A549 (cell line): ENCODE measurements at regions not wholly inside any gene's neighbourhood (a gene's known extent, or its start where the extent isn't known, plus 50 kb on each side); places are given as distances from the start of the nearest gene placed in this dataset.

Experiments used
- ATAC-seq, 2 experiments: fragments of 200-7000 bp in 1 of 2; fragments of >200 bp in 1 of 2; cut with Nextera tagmentation in 1 of 2; cut with Tn5 transposase in 1 of 2; 3 replicates each; pipeline versions ENCODE4 v1.8.0 to v1.9.1; 2018 to 2020; ENCODE audit warnings: mild to moderate bottlenecking in 1 of 2, moderate library complexity in 1 of 2
- CTCF ChIA-PET: fragments of 300-600 bp; sonication (Branson Sonifier 250); formaldehyde crosslinking; extraction: SDS; loops from one replicate; lab custom pipeline; 2021; ENCODE audit warnings: antibody characterized with exemption, inconsistent platforms; lab: Yijun Ruan, JAX
- POLR2A ChIA-PET: fragments of 350-600 bp; formaldehyde crosslinking; extraction: SDS; loops from one replicate; lab custom pipeline; 2021; ENCODE audit warnings: antibody characterized with exemption, inconsistent platforms; lab: Yijun Ruan, JAX
- DNase-seq, 2 experiments: peaks; one replicate each; pipeline versions ENCODE4 v3.0.0 to v3.0.0-alpha.2; 2011 to 2016; ENCODE audit warnings: low read depth in 1 of 2, low spot score in 1 of 2
- FAIRE-seq: peaks from 2 replicates; lab custom pipeline; 2011; peaks lifted over from hg19 to GRCh38; lab: Jason Lieb, UNC
- H3K27ac ChIP-seq, 2 experiments: fragments of >200 bp; sonication (Bioruptor Twin); formaldehyde crosslinking; 3 replicates each; pipeline ENCODE4 v1.5.1; 2016 to 2017
- H3K4me1 ChIP-seq: fragments of >200 bp; sonication (Bioruptor Twin); formaldehyde crosslinking; 3 replicates; pipeline ENCODE4 v1.6.1; 2016
- H3K4me2 ChIP-seq: fragments of >200 bp; sonication (Bioruptor Twin); formaldehyde crosslinking; 3 replicates; pipeline ENCODE4 v1.6.1; 2016
- H3K4me3 ChIP-seq: fragments of >200 bp; sonication (Bioruptor Twin); formaldehyde crosslinking; 3 replicates; pipeline ENCODE4 v1.5.1; 2016
- H3K9me3 ChIP-seq: fragments of >200 bp; sonication (Bioruptor Twin); formaldehyde crosslinking; 3 replicates; pipeline ENCODE4 v1.6.1; 2016
- ATOH8 ChIP-seq: fragments of 250-450 bp; sonication (Bioruptor Pico); IDR thresholded peaks from 2 replicates; pipeline ENCODE4 v1.5.0; 2020; ENCODE audit warnings: low read depth, mild to moderate bottlenecking, moderate library complexity
- BCL3 ChIP-seq: fragments of >200 bp; sonication (Bioruptor Twin); formaldehyde crosslinking; IDR thresholded peaks from 3 replicates; pipeline ENCODE4 v1.6.1; 2016
- CBX8 ChIP-seq: fragments of 200-600 bp; sonication (generic); IDR thresholded peaks from 2 replicates; pipeline ENCODE4 v1.6.1; 2016
- CHD2 ChIP-seq: fragments of 150-350 bp; IDR thresholded peaks from 2 replicates; pipeline ENCODE4 v1.6.1; 2014; ENCODE audit warnings: low read length; ENCODE audit not compliant: partially characterized antibody
- EHF ChIP-seq: fragments of 250-450 bp; sonication (Bioruptor Pico); IDR thresholded peaks from 2 replicates; pipeline ENCODE4 v1.5.0; 2020; ENCODE audit warnings: mild to moderate bottlenecking
- EHMT2 ChIP-seq: fragments of 200-600 bp; sonication (generic); IDR thresholded peaks from 2 replicates; pipeline ENCODE4 v1.6.1; 2016; ENCODE audit warnings: antibody characterized with exemption, low read depth, mild to moderate bottlenecking, moderate library complexity
- ESRRA ChIP-seq: fragments of 150-350 bp; IDR thresholded peaks from 2 replicates; pipeline ENCODE4 v1.6.1; 2014; ENCODE audit warnings: mild to moderate bottlenecking, low read length, borderline replicate concordance
- GATA3 ChIP-seq: IDR thresholded peaks from 2 replicates; pipeline ENCODE4 v1.6.1; 2012; ENCODE audit warnings: borderline replicate concordance
- HOXB13 ChIP-seq: fragments of 250-450 bp; sonication (Bioruptor Pico); IDR thresholded peaks from 2 replicates; pipeline ENCODE4 v1.5.0; 2020; ENCODE audit warnings: low read depth, mild to moderate bottlenecking, moderate library complexity
- HOXB5 ChIP-seq: fragments of 250-450 bp; sonication (Bioruptor Pico); IDR thresholded peaks from 2 replicates; pipeline ENCODE4 v1.5.0; 2020; ENCODE audit warnings: mild to moderate bottlenecking, moderate library complexity
- MAFK ChIP-seq: fragments of 450-650 bp; IDR thresholded peaks from 2 replicates; pipeline ENCODE4 v1.6.1; 2014; ENCODE audit not compliant: partially characterized antibody
- MAZ ChIP-seq: fragments of 150-350 bp; IDR thresholded peaks from 2 replicates; pipeline ENCODE4 v1.6.1; 2014; ENCODE audit warnings: antibody characterized with exemption, low read depth, low read length, borderline replicate concordance
- NFE2L2 ChIP-seq: fragments of 150-350 bp; conservative IDR thresholded peaks from 2 replicates; pipeline ENCODE4 v1.6.1; 2014; ENCODE audit warnings: low read length
- NPAS2 ChIP-seq: fragments of 250-450 bp; sonication (Bioruptor Pico); IDR thresholded peaks from 2 replicates; pipeline ENCODE4 v1.8.0; 2022; ENCODE audit warnings: mild to moderate bottlenecking, moderate library complexity, borderline replicate concordance
- PBX3 ChIP-seq: IDR thresholded peaks from 2 replicates; pipeline ENCODE4 v1.6.1; 2012
- SMC3 ChIP-seq: fragments of >200 bp; sonication (Bioruptor Twin); formaldehyde crosslinking; IDR thresholded peaks from 3 replicates; pipeline ENCODE4 v1.6.1; 2018; ENCODE audit warnings: inconsistent platforms
- TP53 ChIP-seq: fragments of 250-450 bp; sonication (Bioruptor Pico); IDR thresholded peaks from 2 replicates; pipeline ENCODE4 v1.5.0; 2021; ENCODE audit warnings: mild to moderate bottlenecking, moderate library complexity
- ZC3H11A ChIP-seq: fragments of 450-650 bp; IDR thresholded peaks from 2 replicates; pipeline ENCODE4 v1.6.1; 2014; ENCODE audit warnings: antibody characterized with exemption, mild to moderate bottlenecking
- ZNF302 ChIP-seq: fragments of 250-450 bp; sonication (Bioruptor Pico); IDR thresholded peaks from 2 replicates; pipeline ENCODE4 v1.9.0; 2021; ENCODE audit warnings: inconsistent platforms, mild to moderate bottlenecking, moderate library complexity
- WGBS: methylation state at CpG from one replicate; pipeline ENCODE4 v1.1.6; 2017; ENCODE audit errors: missing lambda C conversion rate; 5-methylcytosine and 5-hydroxymethylcytosine counted together

- TF ChIP-seq PBX3, result no peak
- no peak for TF ChIP-seq EHF (CRISPR knock-in tag)
- no peak for TF ChIP-seq EHMT2
Observed at GRCh38 chr2:62595474-62595873, 89.5 kb upstream of the TMEM17 start (continued).

- CTCF ChIA-PET, result interaction anchor here (1.6 kb wide), 1 partner anchor 8 kb away, joined by 8 read pairs; no protein-coding TSS in a partner anchor
- H3K4me1 ChIP-seq, result 0 out of 3 replicates have a peak, but pooled peaks cover 13% of the 10 kb centered on the region
- WGBS, result 90% methylated on average over 3 of the region's 3 CpGs
Observed at GRCh38 chr2:62593825-62594224, 87.8 kb upstream of the TMEM17 start.

GRCh38 chr2:62591491-62591890 is 85.5 kb upstream of the TMEM17 start:
- 30% methylated on average over 1 of the region's 1 CpG for WGBS
- Histone ChIP-seq H3K9me3 (peaks cover 3% of the 10 kb centered on the region; the same call in 2 of the 3 replicates), H3K4me3 (no peak overlapping the region), H3K4me2 (no peak overlapping the region), H3K27ac (no peak overlapping the region), H3K4me1 (0 out of 3 replicates have a peak, but pooled peaks cover 12% of the 10 kb centered on the region)
- TF ChIP-seq HOXB13 (CRISPR knock-in tag), result no peak
- ChIA-PET CTCF (interaction anchor here (0.8 to 2.0 kb wide), 2 partner anchors 9 to 134 kb away, joined by 3 to 6 read pairs; no protein-coding TSS in a partner anchor), POLR2A (no interaction called here)
- DNase-seq, result no peak
- no peak for ATAC-seq
- no peak for FAIRE-seq

More at GRCh38 chr2:62593825-62594224, 87.8 kb upstream of the TMEM17 start:
- Histone ChIP-seq H3K4me3 (no peak overlapping the region), H3K27ac (peak overlapping the region in 1 of 2 experiments; percentile 45; a peak in 3 of 6 replicates), H3K4me2 (no peak overlapping the region), H3K9me3 (no peaks in the 10 kb centered on the region)
- FAIRE-seq, result no peak
- POLR2A ChIA-PET, result no interaction called here
- TF ChIP-seq ESRRA, result no peak
- TF ChIP-seq NFE2L2, result no peak
- TF ChIP-seq HOXB5 (CRISPR knock-in tag), result no peak
- no peak for TF ChIP-seq TP53
- TF ChIP-seq CBX8, result no peak
- TF ChIP-seq MAFK, result no peak
- no peak for TF ChIP-seq ATOH8
- no peak for TF ChIP-seq ZC3H11A
- TF ChIP-seq SMC3, result no peak
- no peak for TF ChIP-seq BCL3
- TF ChIP-seq NPAS2 (CRISPR knock-in tag), result no peak
- DNase-seq, result no peak
- ATAC-seq, result no peak

GRCh38 chr2:62589691-62590356 is 83.8 kb upstream of the TMEM17 start:
- peak overlapping the region in 1 of 2 experiments; percentile 67; a peak in 3 of 6 replicates for H3K27ac ChIP-seq
- TF ChIP-seq GATA3 (no peak), CHD2 (no peak), HOXB5 (CRISPR knock-in tag) (no peak), ZC3H11A (no peak), ZNF302 (CRISPR knock-in tag) (no peak), MAZ (no peak)
- H3K4me2 ChIP-seq, result no peak overlapping the region
- H3K4me1 ChIP-seq, result 0 out of 3 replicates have a peak, but pooled peaks cover 5% of the 10 kb centered on the region
- WGBS, result 88% methylated on average over 4 of the region's 4 CpGs
- no peak for FAIRE-seq
- DNase-seq, result no peak
- no peak overlapping the region for H3K4me3 ChIP-seq
- ChIA-PET CTCF (interaction anchor here (1.8 to 2.0 kb wide), 2 partner anchors 133 to 186 kb away, joined by 6 read pairs; no protein-coding TSS in a partner anchor), POLR2A (no interaction called here)
- peaks cover 9% of the 10 kb centered on the region; the same call in 2 of the 3 replicates for H3K9me3 ChIP-seq
- no peak for ATAC-seq
